Upper lobe of left lung (tissue), 4 donors: ENCODE measurements at regions not wholly inside any gene's neighbourhood (a gene's known extent, or its start where the extent isn't known, plus 50 kb on each side); places are given as distances from the start of the nearest gene placed in this dataset.

Experiments
- CTCF ChIP-seq, 6 experiments: fragments of 450-650 bp in 4 of 6; fragments of 200-600 bp in 2 of 6; sonication (generic) in 2 of 6; IDR thresholded peaks; one replicate each; pipeline ENCODE4 v1.5.1; 2016 to 2019; ENCODE audit warnings: antibody characterized with exemption in 6 of 6
- EP300 ChIP-seq, 4 donors: sonication (generic); formaldehyde crosslinking; IDR thresholded peaks; one replicate each; pipeline ENCODE4 v1.5.1; 2017; ENCODE audit warnings: antibody characterized with exemption in 4 of 4, control low read depth in 2 of 4
- POLR2AphosphoS5 ChIP-seq, 2 donors: sonication (generic); formaldehyde crosslinking; IDR thresholded peaks; one replicate each; pipeline ENCODE4 v1.5.1; 2017; ENCODE audit warnings: antibody characterized with exemption in 2 of 2

DNA sequence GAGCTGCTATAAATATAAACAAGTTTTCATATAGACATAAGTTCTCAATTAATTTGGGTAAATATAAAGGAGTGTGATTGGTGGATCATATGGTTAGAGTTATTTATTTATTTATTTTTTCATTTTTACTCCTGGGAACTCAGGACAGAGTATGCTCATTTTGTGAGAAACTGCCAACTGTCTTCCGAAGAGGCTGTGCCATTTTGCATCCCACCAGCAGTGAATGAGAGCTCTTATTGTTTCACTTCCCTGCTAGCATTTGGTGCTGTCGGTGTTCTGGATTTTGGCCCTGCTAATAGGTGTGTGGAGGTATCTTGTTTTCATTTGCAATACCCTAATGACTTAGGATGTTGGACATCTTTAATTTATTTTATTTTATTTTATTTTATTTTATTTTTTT is 50.4 kb upstream of the XPO1 start:
- TF ChIP-seq CTCF (IDR thresholded peaks at IDR 0.05) (no peak), EP300 (IDR thresholded peaks at IDR 0.05) (no peak), POLR2AphosphoS5 (IDR thresholded peaks at IDR 0.05) (no peak)
